Panc1 (cell line): ENCODE measurements at regions not wholly inside any gene's neighbourhood (a gene's known extent, or its start where the extent isn't known, plus 50 kb on each side); places are given as distances from the start of the nearest gene placed in this dataset.

Experiments
- POLR2AphosphoS5 ChIP-seq: IDR thresholded peaks from 2 replicates; pipeline ENCODE4 v1.6.1; 2012; ENCODE audit warnings: mild to moderate bottlenecking, low read depth, low read length, moderate library complexity
- REST ChIP-seq, 2 experiments: IDR thresholded peaks; 2 replicates each; pipeline ENCODE4 v1.6.1; 2011 to 2012; ENCODE audit warnings: low read depth in 2 of 2, control low read depth in 1 of 2, low read length in 1 of 2, mild to moderate bottlenecking in 1 of 2, moderate library complexity in 1 of 2; ENCODE audit not compliant: insufficient read depth in 1 of 2
- SIN3A ChIP-seq: IDR thresholded peaks from 2 replicates; pipeline ENCODE4 v1.6.1; 2012; ENCODE audit warnings: low read depth, mild to moderate bottlenecking, low read length, moderate library complexity, borderline replicate concordance; ENCODE audit not compliant: insufficient read depth
- TCF7L2 ChIP-seq: IDR thresholded peaks from 2 replicates; pipeline ENCODE4 v1.6.1; 2011; ENCODE audit warnings: mild to moderate bottlenecking, low read depth, low read length, inconsistent platforms
- TF ChIP-seq, protein P1 (sequence below): fragments of 450-650 bp; IDR thresholded peaks from 2 replicates; pipeline ENCODE4 v1.5.1; 2017; ENCODE audit warnings: mild to moderate bottlenecking

DNA sequence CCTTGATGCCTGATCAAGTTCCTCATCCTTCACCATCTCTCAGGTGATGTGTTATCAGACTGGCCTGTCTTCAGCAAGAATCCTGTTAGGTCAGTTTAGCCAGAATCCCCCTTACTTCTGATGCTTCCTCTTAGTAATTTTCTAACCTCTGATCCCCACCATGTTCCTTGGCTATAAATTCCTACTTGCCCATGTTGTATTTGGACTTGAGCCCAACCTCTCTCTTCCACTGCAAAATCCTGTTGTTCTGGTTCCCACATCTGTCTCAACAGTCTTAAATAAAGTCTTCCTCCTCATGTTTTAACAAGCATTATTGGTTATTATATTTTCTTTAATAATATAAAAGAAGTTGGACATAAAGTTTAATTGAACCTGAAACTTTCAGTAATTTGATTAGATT is 987.8 kb upstream of the USP15 start:
- TF ChIP-seq, protein P1, sequence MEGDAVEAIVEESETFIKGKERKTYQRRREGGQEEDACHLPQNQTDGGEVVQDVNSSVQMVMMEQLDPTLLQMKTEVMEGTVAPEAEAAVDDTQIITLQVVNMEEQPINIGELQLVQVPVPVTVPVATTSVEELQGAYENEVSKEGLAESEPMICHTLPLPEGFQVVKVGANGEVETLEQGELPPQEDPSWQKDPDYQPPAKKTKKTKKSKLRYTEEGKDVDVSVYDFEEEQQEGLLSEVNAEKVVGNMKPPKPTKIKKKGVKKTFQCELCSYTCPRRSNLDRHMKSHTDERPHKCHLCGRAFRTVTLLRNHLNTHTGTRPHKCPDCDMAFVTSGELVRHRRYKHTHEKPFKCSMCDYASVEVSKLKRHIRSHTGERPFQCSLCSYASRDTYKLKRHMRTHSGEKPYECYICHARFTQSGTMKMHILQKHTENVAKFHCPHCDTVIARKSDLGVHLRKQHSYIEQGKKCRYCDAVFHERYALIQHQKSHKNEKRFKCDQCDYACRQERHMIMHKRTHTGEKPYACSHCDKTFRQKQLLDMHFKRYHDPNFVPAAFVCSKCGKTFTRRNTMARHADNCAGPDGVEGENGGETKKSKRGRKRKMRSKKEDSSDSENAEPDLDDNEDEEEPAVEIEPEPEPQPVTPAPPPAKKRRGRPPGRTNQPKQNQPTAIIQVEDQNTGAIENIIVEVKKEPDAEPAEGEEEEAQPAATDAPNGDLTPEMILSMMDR, result no peak
- TF ChIP-seq POLR2AphosphoS5, result no peak
- TF ChIP-seq SIN3A, result no peak
- TF ChIP-seq REST (IDR thresholded peaks at IDR 0.05; ENCODE audit: insufficient read depth in 1 of 2, low read depth in 2 of 2, low read length in 1 of 2), result no peak
- no peak for TF ChIP-seq TCF7L2
